HepG2 (cell line): ENCODE measurements at regions not wholly inside any gene's neighbourhood (a gene's known extent, or its start where the extent isn't known, plus 50 kb on each side); places are given as distances from the start of the nearest gene placed in this dataset.

Experiments
- ATAC-seq: fragments of 200-7000 bp; cut with Tn5 transposase; 3 replicates; pipeline ENCODE4 v1.9.1; 2020; ENCODE audit warnings: mild to moderate bottlenecking, moderate library complexity
- BruUV-seq: library from RNA; stranded (reverse); fragments of 400-500 nt; replicated peaks from 2 replicates; lab custom pipeline; 2021; lab: Mats Ljungman, UMichigan
- CTCF ChIA-PET: fragments of 300-600 bp; formaldehyde crosslinking; extraction: SDS; loops from one replicate; lab custom pipeline; 2021; ENCODE audit warnings: low total read pairs, inconsistent platforms, low intra/inter-chr PET ratio; lab: Yijun Ruan, JAX
- POLR2A ChIA-PET: fragments of 350-600 bp; sonication (Branson Sonifier 250); formaldehyde crosslinking; loops from one replicate; lab custom pipeline; 2020; ENCODE audit warnings: antibody characterized with exemption, inconsistent platforms; lab: Yijun Ruan, JAX
- DNase-seq: peaks from one replicate; pipeline ENCODE4 v3.0.0-alpha.2; 2015; ENCODE audit warnings: low spot score
- FAIRE-seq: peaks from 3 replicates; lab custom pipeline; 2011; peaks lifted over from hg19 to GRCh38; lab: Jason Lieb, UNC
- H2AFZ ChIP-seq: one replicate; pipeline ENCODE4 v1.6.1; 2011; ENCODE audit warnings: low read length, inconsistent platforms
- H3K27ac ChIP-seq: fragments of 300-600 bp; 3 replicates; pipeline ENCODE4 v1.8.0; 2011; ENCODE audit warnings: mixed run types, mild to moderate bottlenecking, mixed read lengths, low read length, inconsistent platforms; ENCODE audit not compliant: insufficient read depth; ENCODE audit errors: extremely low read length
- H3K27me3 ChIP-seq, 2 experiments: fragments of 200-600 bp in 1 of 2; 2 replicates in 1 of 2; 3 replicates in 1 of 2; pipeline versions ENCODE4 v1.6.0 to v1.8.0; 2011; ENCODE audit warnings: low read length in 2 of 2, mild to moderate bottlenecking in 2 of 2, moderate library complexity in 2 of 2, inconsistent platforms in 1 of 2; ENCODE audit not compliant: insufficient read depth in 2 of 2, control insufficient read depth in 1 of 2
- H3K36me3 ChIP-seq, 2 experiments: fragments of 200-600 bp in 1 of 2; replicated peaks in 1 of 2; 2 replicates in 1 of 2; 3 replicates in 1 of 2; pipeline versions ENCODE4 v1.5.1 to v1.8.0; 2011; ENCODE audit warnings: low read length in 2 of 2, inconsistent platforms in 1 of 2; ENCODE audit not compliant: insufficient read depth in 2 of 2, control insufficient read depth in 1 of 2
- H3K4me1 ChIP-seq: 2 replicates; pipeline ENCODE4 v1.5.1; 2012; ENCODE audit warnings: low read length, inconsistent platforms; ENCODE audit not compliant: insufficient read depth
- H3K4me2 ChIP-seq: 2 replicates; pipeline ENCODE4 v1.6.0; 2011; ENCODE audit warnings: low read depth, low read length, inconsistent platforms
- H3K4me3 ChIP-seq, 3 experiments: fragments of 200-600 bp in 1 of 3; sonication (generic), shearing (Covaris generic) in 1 of 3; replicated peaks in 1 of 3; 2 replicates each; pipeline ENCODE4 v1.5.1; 2011 to 2016; ENCODE audit warnings: low read length in 3 of 3, inconsistent platforms in 2 of 3, low read depth in 2 of 3, mild to moderate bottlenecking in 2 of 3, control low read depth in 1 of 3, mixed read lengths in 1 of 3; ENCODE audit not compliant: insufficient read depth in 1 of 3
- H3K79me2 ChIP-seq: one replicate; pipeline ENCODE4 v1.6.1; 2011; ENCODE audit warnings: low read length, inconsistent platforms; ENCODE audit not compliant: insufficient read depth
- H3K9ac ChIP-seq: 2 replicates; pipeline ENCODE4 v1.6.0; 2011; ENCODE audit warnings: mild to moderate bottlenecking, low read depth, low read length, inconsistent platforms; ENCODE audit not compliant: insufficient read depth
- H3K9me3 ChIP-seq: 2 replicates; pipeline ENCODE4 v1.5.1; 2012; ENCODE audit warnings: mild to moderate bottlenecking, low read length
- H4K20me1 ChIP-seq: 2 replicates; pipeline ENCODE4 v1.6.0; 2011; ENCODE audit warnings: inconsistent platforms, mild to moderate bottlenecking, low read length, moderate library complexity; ENCODE audit not compliant: insufficient read depth
- DNMT3B ChIP-seq: conservative IDR thresholded peaks from 2 replicates; pipeline ENCODE4 v1.6.1; 2016; ENCODE audit warnings: missing biosample characterization, control low read depth
- ETS1 ChIP-seq: sonication (generic); formaldehyde crosslinking; IDR thresholded peaks from 2 replicates; pipeline ENCODE4 v1.4.0; 2020; ENCODE audit warnings: missing genetic modification reagents
- FUBP1 ChIP-seq: sonication (generic); formaldehyde crosslinking; IDR thresholded peaks from 2 replicates; pipeline ENCODE4 v1.5.1; 2020; ENCODE audit warnings: missing genetic modification reagents, mild to moderate bottlenecking, borderline replicate concordance
- HOMEZ ChIP-seq: IDR thresholded peaks from 2 replicates; pipeline ENCODE4 v1.6.1; 2016; ENCODE audit warnings: low read depth
- MTERF4 ChIP-seq: sonication (generic); formaldehyde crosslinking; IDR thresholded peaks from 2 replicates; pipeline ENCODE4 v1.8.0; 2023; ENCODE audit warnings: mild to moderate bottlenecking, missing genetic modification reagents
- NRL ChIP-seq: sonication (generic); formaldehyde crosslinking; IDR thresholded peaks from 2 replicates; pipeline ENCODE4 v1.5.0; 2020; ENCODE audit warnings: missing genetic modification reagents, mild to moderate bottlenecking, moderate library complexity, borderline replicate concordance
- PHF21A ChIP-seq: sonication (generic); formaldehyde crosslinking; IDR thresholded peaks from 2 replicates; pipeline ENCODE4 v1.5.0; 2020; ENCODE audit warnings: mild to moderate bottlenecking, missing genetic modification reagents
- POGK ChIP-seq: sonication (generic); formaldehyde crosslinking; conservative IDR thresholded peaks from 2 replicates; pipeline ENCODE4 v1.8.0; 2022; ENCODE audit warnings: mild to moderate bottlenecking, moderate library complexity, missing genetic modification reagents
- POGZ ChIP-seq: sonication (generic); formaldehyde crosslinking; IDR thresholded peaks from 2 replicates; pipeline ENCODE4 v1.4.0; 2020; ENCODE audit warnings: mild to moderate bottlenecking, missing genetic modification reagents
- TCF12 ChIP-seq, 2 experiments: fragments of 450-650 bp in 1 of 2; sonication (generic) in 1 of 2; formaldehyde crosslinking in 1 of 2; IDR thresholded peaks; 2 replicates each; pipeline versions ENCODE4 v1.6.1 to v1.8.0; 2017 to 2022; ENCODE audit warnings: antibody characterized with exemption in 1 of 2, mild to moderate bottlenecking in 1 of 2, missing genetic modification reagents in 1 of 2, moderate library complexity in 1 of 2
- ZBTB42 ChIP-seq: sonication (generic); formaldehyde crosslinking; IDR thresholded peaks from 2 replicates; pipeline ENCODE4 v1.5.0; 2020; ENCODE audit warnings: mild to moderate bottlenecking, missing genetic modification reagents
- WGBS: methylation state at CpG from one replicate; pipeline ENCODE4 v1.1.6; 2017; ENCODE audit warnings: low lambda C conversion rate; 5-methylcytosine and 5-hydroxymethylcytosine counted together
- in situ Hi-C: cut with HindIII; loops from 2 replicates; pipeline ENCODE4 v1.10.0; 2017; ENCODE audit warnings: low pct_unique_long_range_greater_than_20kb; ENCODE audit not compliant: extremely low pct_ligation_motif_present
- intact Hi-C: fragments of 100-400 bp; cut with micrococcal nuclease; formaldehyde crosslinking; loops from one replicate; pipeline ENCODE4 v1.10.0; 2022; ENCODE audit not compliant: unreplicated experiment

GRCh38 chr4:106746451-106746850, 289.7 kb downstream of the DKK2 start (continued):
- TF ChIP-seq POGK (CRISPR knock-in tag) (no peak), DNMT3B (CRISPR knock-in tag) (no peak), ZBTB42 (no peak), MTERF4 (CRISPR knock-in tag) (no peak), POGZ (CRISPR knock-in tag) (no peak), PHF21A (CRISPR knock-in tag) (no peak)

- Histone ChIP-seq H3K36me3 (no peaks in the 10 kb centered on the region), H3K27ac (no peak overlapping the region), H3K9me3 (no peaks in the 10 kb centered on the region), H3K9ac (no peak overlapping the region), H3K4me3 (no peak overlapping the region), H2AFZ (no peak overlapping the region), H4K20me1 (no peaks in the 10 kb centered on the region), H3K4me2 (no peak overlapping the region), H3K27me3 (no peaks in the 10 kb centered on the region), H3K4me1 (no peaks in the 10 kb centered on the region), H3K79me2 (no peaks in the 10 kb centered on the region)
- in situ Hi-C loops (no loop called here), intact Hi-C loops (no loop called here)
- ChIA-PET CTCF (no interaction called here), POLR2A (no interaction called here)
- ATAC-seq: no peak
- TF ChIP-seq TCF12 (IDR thresholded peaks at IDR 0.05): no peak
- TF ChIP-seq TCF12 (CRISPR knock-in tag; IDR thresholded peaks at IDR 0.05): no peak
- TF ChIP-seq NRL (CRISPR knock-in tag): no peak
- no peak for TF ChIP-seq HOMEZ (CRISPR knock-in tag)
- TF ChIP-seq ETS1 (CRISPR knock-in tag): no peak
- TF ChIP-seq FUBP1 (CRISPR knock-in tag): no peak
- 0% methylated on average over 5 of the region's 5 CpGs for WGBS
- no peak for FAIRE-seq
- BruUV-seq: no TSS peak
- no peak for DNase-seq
Measured at GRCh38 chr4:106738121-106738520, 298.0 kb downstream of the DKK2 start.
